ENCODE measurements at regions not wholly inside any gene's neighbourhood (a gene's known extent, or its start where the extent isn't known, plus 50 kb on each side); places are given as distances from the start of the nearest gene placed in this dataset.

DNA sequence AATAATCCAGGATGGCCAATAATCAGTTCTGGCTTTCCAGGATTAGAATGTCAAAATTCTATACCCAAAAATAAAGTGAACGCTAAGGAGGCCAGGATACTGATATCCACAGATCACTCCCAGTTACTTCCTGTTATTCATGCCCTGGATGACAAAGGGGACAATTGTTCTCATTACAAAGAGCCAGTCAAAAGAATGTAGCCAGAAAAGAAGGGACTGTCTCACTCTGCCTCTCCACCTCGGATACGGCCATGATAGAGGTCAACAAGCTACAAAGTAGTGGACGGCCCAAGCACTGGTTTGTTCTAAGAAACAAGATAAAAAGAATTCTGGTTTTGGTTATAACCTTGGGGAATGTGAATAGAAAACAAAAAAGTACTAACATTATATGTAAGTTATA, 116.1 kb upstream of the ATF7IP start:
- Histone ChIP-seq H3K4me1 (ENCODE audit: control insufficient read depth in 5 of 5, insufficient read depth in 5 of 5, low read length in 5 of 5) (no peaks in the 10 kb centered on the region), H3K27ac (ENCODE audit: low read depth in 1 of 2, low read length in 1 of 2) (no peak overlapping the region), H3K27me3 (ENCODE audit: control insufficient read depth in 3 of 3, insufficient read depth in 3 of 3, low read length in 2 of 3) (no peaks in the 10 kb centered on the region), H3K9me3 (ENCODE audit: control insufficient read depth in 4 of 4, insufficient read depth in 3 of 4, low read length in 3 of 4) (peaks cover 0 to 2% (median under 1%) of the 10 kb centered on the region in 4 donors), H3K9ac (ENCODE audit: insufficient read depth in 1 of 2, low read length in 2 of 2) (no peak overlapping the region), H3K4me3 (no peak overlapping the region), H3K36me3 (ENCODE audit: control insufficient read depth in 4 of 4, insufficient read depth in 4 of 4, low read length in 4 of 4) (no peaks in the 10 kb centered on the region)
- TF ChIP-seq, protein P1, sequence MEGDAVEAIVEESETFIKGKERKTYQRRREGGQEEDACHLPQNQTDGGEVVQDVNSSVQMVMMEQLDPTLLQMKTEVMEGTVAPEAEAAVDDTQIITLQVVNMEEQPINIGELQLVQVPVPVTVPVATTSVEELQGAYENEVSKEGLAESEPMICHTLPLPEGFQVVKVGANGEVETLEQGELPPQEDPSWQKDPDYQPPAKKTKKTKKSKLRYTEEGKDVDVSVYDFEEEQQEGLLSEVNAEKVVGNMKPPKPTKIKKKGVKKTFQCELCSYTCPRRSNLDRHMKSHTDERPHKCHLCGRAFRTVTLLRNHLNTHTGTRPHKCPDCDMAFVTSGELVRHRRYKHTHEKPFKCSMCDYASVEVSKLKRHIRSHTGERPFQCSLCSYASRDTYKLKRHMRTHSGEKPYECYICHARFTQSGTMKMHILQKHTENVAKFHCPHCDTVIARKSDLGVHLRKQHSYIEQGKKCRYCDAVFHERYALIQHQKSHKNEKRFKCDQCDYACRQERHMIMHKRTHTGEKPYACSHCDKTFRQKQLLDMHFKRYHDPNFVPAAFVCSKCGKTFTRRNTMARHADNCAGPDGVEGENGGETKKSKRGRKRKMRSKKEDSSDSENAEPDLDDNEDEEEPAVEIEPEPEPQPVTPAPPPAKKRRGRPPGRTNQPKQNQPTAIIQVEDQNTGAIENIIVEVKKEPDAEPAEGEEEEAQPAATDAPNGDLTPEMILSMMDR (IDR thresholded peaks at IDR 0.05; ENCODE audit: control extremely low read depth, extremely low read depth): no peak
- WGBS, 2 donors: 65 to 71% methylated on average over 4 of the region's 4 CpGs
- DNase-seq (no peak), ATAC-seq (ENCODE audit: insufficient read depth, low FRiP score) (no peak)

DNA sequence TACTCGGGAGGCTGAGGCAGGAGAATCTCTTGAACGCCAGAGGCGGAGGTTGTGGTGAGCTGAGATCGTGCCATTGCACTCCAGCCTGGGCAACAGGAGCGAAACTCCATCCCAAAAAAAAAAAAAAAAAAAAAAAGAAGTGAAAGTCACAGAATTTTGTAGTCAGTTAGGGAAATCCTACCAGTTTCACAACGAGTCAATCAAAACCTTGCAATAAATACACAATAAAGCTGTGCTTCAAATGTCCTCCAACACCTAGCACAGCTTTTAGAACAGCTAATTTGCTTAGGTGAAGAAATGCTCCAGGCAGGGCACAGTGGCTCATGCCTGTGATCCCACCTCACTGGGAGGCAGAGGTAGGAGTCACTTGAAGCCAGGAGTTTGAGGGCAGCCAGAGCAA, 112.8 kb upstream of the ATF7IP start:
- WGBS, 2 donors: 69 to 73% methylated on average over 5 to 6 of the region's 6 CpGs
- Histone ChIP-seq H3K9ac (ENCODE audit: insufficient read depth in 1 of 2, low read length in 2 of 2) (no peak overlapping the region), H3K4me1 (ENCODE audit: control insufficient read depth in 5 of 5, insufficient read depth in 5 of 5, low read length in 5 of 5) (peaks cover 0 to 10% (median under 1%) of the 10 kb centered on the region in 5 donors), H3K4me3 (no peak overlapping the region), H3K36me3 (ENCODE audit: control insufficient read depth in 4 of 4, insufficient read depth in 4 of 4, low read length in 4 of 4) (no peaks in the 10 kb centered on the region), H3K27me3 (ENCODE audit: control insufficient read depth in 3 of 3, insufficient read depth in 3 of 3, low read length in 2 of 3) (no peaks in the 10 kb centered on the region), H3K9me3 (ENCODE audit: control insufficient read depth in 4 of 4, insufficient read depth in 3 of 4, low read length in 3 of 4) (no peaks in the 10 kb centered on the region), H3K27ac (ENCODE audit: low read depth in 1 of 2, low read length in 1 of 2) (no peak overlapping the region)
- no peak for DNase-seq
- ATAC-seq (ENCODE audit: insufficient read depth, low FRiP score): no peak
- TF ChIP-seq, protein P1 (IDR thresholded peaks at IDR 0.05; ENCODE audit: control extremely low read depth, extremely low read depth): no peak

DNA sequence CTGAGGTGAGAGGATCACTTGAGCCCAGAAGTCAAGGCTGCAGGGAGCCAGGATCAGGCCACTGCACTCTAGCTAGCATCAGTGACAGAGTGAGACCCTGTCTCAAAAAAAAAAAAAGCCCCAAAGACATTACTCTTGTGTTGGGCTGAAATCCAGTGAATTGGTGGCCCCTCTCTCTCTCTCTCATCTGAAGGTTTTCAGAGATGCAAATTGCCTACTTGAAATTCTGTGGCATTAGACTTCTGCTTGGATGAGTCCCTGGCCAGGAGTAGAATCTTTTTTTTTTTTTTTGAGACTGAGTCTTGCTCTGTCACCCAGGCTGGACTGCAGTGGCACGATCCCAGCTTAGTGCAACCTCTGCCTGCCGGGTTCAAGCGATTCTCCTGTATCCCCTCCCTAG, 112.0 kb upstream of the ATF7IP start:
- WGBS, 2 donors: 94 to 95% methylated on average over 3 of the region's 3 CpGs
- TF ChIP-seq, protein P1 (IDR thresholded peaks at IDR 0.05; ENCODE audit: control extremely low read depth, extremely low read depth): no peak
- ATAC-seq (ENCODE audit: insufficient read depth, low FRiP score): no peak

DNA sequence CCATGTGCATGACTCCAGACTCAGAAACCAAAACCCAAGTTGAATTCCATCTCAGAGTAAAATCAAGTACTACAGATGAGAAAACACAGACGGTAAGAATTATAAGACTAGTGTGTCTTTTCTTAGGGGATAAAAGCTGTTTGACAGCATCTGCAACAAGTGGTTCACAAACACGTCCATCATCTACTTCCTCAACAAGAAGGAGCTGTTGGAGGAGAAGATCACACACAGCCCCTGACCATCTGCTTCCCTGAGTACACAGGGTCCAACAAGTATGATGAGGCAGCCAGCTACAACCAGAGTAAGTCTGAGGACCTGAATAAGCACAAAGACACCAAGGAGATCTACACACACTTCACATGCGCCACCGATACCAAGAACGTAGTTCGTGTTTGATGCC, 110.7 kb upstream of the ATF7IP start:
- Histone ChIP-seq H3K9ac (ENCODE audit: insufficient read depth in 1 of 2, low read length in 2 of 2) (no peak overlapping the region), H3K36me3 (ENCODE audit: control insufficient read depth in 4 of 4, insufficient read depth in 4 of 4, low read length in 4 of 4) (no peaks in the 10 kb centered on the region), H3K9me3 (ENCODE audit: control insufficient read depth in 4 of 4, insufficient read depth in 3 of 4, low read length in 3 of 4) (peaks cover 0 to 3% (median 0%) of the 10 kb centered on the region in 4 donors), H3K4me1 (ENCODE audit: control insufficient read depth in 5 of 5, insufficient read depth in 5 of 5, low read length in 5 of 5) (peaks cover 5 to 22% (median 8%) of the 10 kb centered on the region in 5 donors), H3K27ac (ENCODE audit: low read depth in 1 of 2, low read length in 1 of 2) (no peak overlapping the region), H3K27me3 (ENCODE audit: control insufficient read depth in 3 of 3, insufficient read depth in 3 of 3, low read length in 2 of 3) (no peaks in the 10 kb centered on the region), H3K4me3 (no peak overlapping the region)
- ATAC-seq (ENCODE audit: insufficient read depth, low FRiP score) (no peak), DNase-seq (no peak)
- TF ChIP-seq, protein P1 (IDR thresholded peaks at IDR 0.05; ENCODE audit: control extremely low read depth, extremely low read depth): no peak
- WGBS, 2 donors: 92 to 94% methylated on average over 6 of the region's 6 CpGs

More for the DNA sequence above, 112.0 kb upstream of the ATF7IP start:
- Histone ChIP-seq H3K27me3 (ENCODE audit: control insufficient read depth in 3 of 3, insufficient read depth in 3 of 3, low read length in 2 of 3) (no peaks in the 10 kb centered on the region), H3K27ac (ENCODE audit: low read depth in 1 of 2, low read length in 1 of 2) (no peak overlapping the region), H3K4me3 (no peak overlapping the region), H3K9me3 (ENCODE audit: control insufficient read depth in 4 of 4, insufficient read depth in 3 of 4, low read length in 3 of 4) (no peaks in the 10 kb centered on the region), H3K9ac (ENCODE audit: insufficient read depth in 1 of 2, low read length in 2 of 2) (no peak overlapping the region), H3K4me1 (ENCODE audit: control insufficient read depth in 5 of 5, insufficient read depth in 5 of 5, low read length in 5 of 5) (peaks cover 3 to 18% (median 8%) of the 10 kb centered on the region in 5 donors), H3K36me3 (ENCODE audit: control insufficient read depth in 4 of 4, insufficient read depth in 4 of 4, low read length in 4 of 4) (no peaks in the 10 kb centered on the region)
- DNase-seq: no peak

Measured in lung (tissue), 11 donors.